Gastroesophageal sphincter (tissue), 4 donors: ENCODE measurements at regions not wholly inside any gene's neighbourhood (a gene's known extent, or its start where the extent isn't known, plus 50 kb on each side); places are given as distances from the start of the nearest gene placed in this dataset.

Experiments used
- ATAC-seq: fragments of 150-250 bp; one replicate; pipeline ENCODE4 v1.9.1; 2016; ENCODE audit warnings: mild to moderate bottlenecking, moderate library complexity
- H3K27ac ChIP-seq, 4 donors: fragments of 200-600 bp; sonication (generic) in 3 of 4; 1 replicate in 3 of 4; 2 replicates in 1 of 4; pipeline ENCODE4 v1.5.1; 2016 to 2019
- H3K27me3 ChIP-seq: fragments of 200-600 bp; sonication (generic); one replicate; pipeline ENCODE4 v1.5.1; 2019
- H3K36me3 ChIP-seq, 2 donors: fragments of 200-600 bp; sonication (generic); one replicate each; pipeline ENCODE4 v1.5.1; 2019; ENCODE audit warnings: control low read depth in 1 of 2
- H3K4me1 ChIP-seq, 3 donors: fragments of 200-600 bp; sonication (generic); 1 replicate in 2 of 3; 2 replicates in 1 of 3; pipeline ENCODE4 v1.5.1; 2016 to 2019; ENCODE audit warnings: control low read depth in 2 of 3
- H3K4me3 ChIP-seq, 2 donors: fragments of 200-600 bp; sonication (generic); one replicate each; pipeline ENCODE4 v1.5.1; 2019; ENCODE audit warnings: mild to moderate bottlenecking in 1 of 2, moderate library complexity in 1 of 2
- H3K9me3 ChIP-seq, 3 donors: fragments of 200-600 bp; sonication (generic); one replicate each; pipeline ENCODE4 v1.5.1; 2017 to 2019; ENCODE audit warnings: control low read depth in 2 of 3
- EP300 ChIP-seq: sonication (generic); formaldehyde crosslinking; IDR thresholded peaks from one replicate; pipeline ENCODE4 v1.6.1; 2017; ENCODE audit warnings: antibody characterized with exemption, mild to moderate bottlenecking
- POLR2A ChIP-seq, 2 donors: fragments of 450-650 bp; IDR thresholded peaks; one replicate each; pipeline ENCODE4 v1.6.1; 2017; ENCODE audit warnings: antibody characterized with exemption in 2 of 2, mild to moderate bottlenecking in 2 of 2, moderate library complexity in 1 of 2
- POLR2AphosphoS5 ChIP-seq: sonication (generic); formaldehyde crosslinking; IDR thresholded peaks from one replicate; pipeline ENCODE4 v1.6.1; 2017; ENCODE audit warnings: antibody characterized with exemption
- WGBS, 2 donors: methylation state at CpG; one replicate each; pipeline ENCODE4 v1.1.5; 2018; ENCODE audit warnings: low coverage in 1 of 2; 5-methylcytosine and 5-hydroxymethylcytosine counted together
- TF ChIP-seq, protein P1 (sequence below), 4 experiments: fragments of 200-600 bp in 2 of 4; fragments of 450-650 bp in 2 of 4; sonication (generic) in 1 of 4; IDR thresholded peaks; one replicate each; pipeline ENCODE4 v1.5.1; 2017 to 2019; ENCODE audit warnings: antibody characterized with exemption in 4 of 4, mild to moderate bottlenecking in 2 of 4, moderate library complexity in 2 of 4

DNA sequence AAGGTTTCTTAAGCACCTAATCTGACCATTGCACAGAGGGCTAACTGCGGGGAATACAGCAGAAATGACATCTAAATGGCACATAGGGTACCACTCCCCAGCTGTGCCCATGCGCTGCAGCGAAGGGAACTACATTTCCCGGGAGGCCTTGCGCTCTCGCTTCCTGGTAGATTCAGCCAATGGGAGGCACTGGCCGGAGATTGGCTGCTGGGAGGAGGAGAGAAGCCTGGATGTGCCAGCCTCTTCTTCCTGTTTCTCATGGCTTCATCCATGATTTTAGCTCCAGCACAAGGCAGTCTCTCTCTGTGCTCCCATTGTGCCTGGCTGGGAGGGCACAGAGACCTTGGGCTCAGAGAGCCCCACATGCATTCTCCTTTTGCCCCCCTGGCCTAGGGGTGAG lies 101.7 kb upstream of the FOXA2 start:
- Histone ChIP-seq H3K4me1 (peaks cover 0 to 6% (median 0%) of the 10 kb centered on the region in 3 donors), H3K4me3 (no peak overlapping the region), H3K36me3 (no peaks in the 10 kb centered on the region), H3K27ac (no peak overlapping the region), H3K27me3 (peaks cover 28% of the 10 kb centered on the region), H3K9me3 (no peaks in the 10 kb centered on the region)
- peak; percentile 23 for ATAC-seq
- no peak for TF ChIP-seq POLR2AphosphoS5
- TF ChIP-seq EP300, result no peak
- no peak for TF ChIP-seq POLR2A (IDR thresholded peaks at IDR 0.05)
- TF ChIP-seq, protein P1, sequence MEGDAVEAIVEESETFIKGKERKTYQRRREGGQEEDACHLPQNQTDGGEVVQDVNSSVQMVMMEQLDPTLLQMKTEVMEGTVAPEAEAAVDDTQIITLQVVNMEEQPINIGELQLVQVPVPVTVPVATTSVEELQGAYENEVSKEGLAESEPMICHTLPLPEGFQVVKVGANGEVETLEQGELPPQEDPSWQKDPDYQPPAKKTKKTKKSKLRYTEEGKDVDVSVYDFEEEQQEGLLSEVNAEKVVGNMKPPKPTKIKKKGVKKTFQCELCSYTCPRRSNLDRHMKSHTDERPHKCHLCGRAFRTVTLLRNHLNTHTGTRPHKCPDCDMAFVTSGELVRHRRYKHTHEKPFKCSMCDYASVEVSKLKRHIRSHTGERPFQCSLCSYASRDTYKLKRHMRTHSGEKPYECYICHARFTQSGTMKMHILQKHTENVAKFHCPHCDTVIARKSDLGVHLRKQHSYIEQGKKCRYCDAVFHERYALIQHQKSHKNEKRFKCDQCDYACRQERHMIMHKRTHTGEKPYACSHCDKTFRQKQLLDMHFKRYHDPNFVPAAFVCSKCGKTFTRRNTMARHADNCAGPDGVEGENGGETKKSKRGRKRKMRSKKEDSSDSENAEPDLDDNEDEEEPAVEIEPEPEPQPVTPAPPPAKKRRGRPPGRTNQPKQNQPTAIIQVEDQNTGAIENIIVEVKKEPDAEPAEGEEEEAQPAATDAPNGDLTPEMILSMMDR (IDR thresholded peaks at IDR 0.05), result no peak
- WGBS, 2 donors, result 21 to 30% methylated on average over 2 of the region's 7 CpGs

DNA sequence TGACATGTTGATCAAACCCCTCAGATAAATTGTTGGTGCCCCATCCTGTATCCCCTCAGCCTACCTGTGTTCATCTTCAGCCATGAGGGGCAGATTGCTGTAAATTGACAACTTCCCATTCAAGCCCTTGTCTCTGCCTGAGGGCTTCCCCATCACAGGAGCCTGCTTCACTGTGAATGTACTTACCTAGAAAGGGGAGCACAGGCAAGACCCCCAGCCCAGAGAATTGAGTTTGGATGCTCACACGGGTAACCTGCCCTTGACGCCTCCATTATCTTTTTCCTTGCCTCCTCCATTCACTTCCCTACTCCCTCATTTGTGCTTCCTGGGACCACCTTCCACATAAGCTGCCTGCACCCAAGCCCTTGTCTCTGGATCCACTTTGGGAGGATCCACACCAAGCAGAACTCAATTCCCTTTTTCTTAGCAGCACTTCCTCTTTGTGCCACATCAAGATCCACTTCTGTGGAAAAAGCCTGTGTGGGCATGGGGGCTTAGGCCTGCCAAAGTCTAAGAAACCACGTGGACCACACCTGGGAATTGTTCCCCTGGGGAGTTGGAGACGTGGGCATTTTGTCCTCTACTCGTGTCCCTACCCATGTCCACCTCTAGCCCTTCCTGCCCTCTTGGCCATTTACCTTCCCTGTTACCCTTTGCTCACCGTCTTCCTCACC lies 103.4 kb upstream of the FOXA2 start:
- 72 to 96% methylated on average over 5 of the region's 6 CpGs for WGBS, 2 donors
- Histone ChIP-seq H3K36me3 (no peaks in the 10 kb centered on the region), H3K9me3 (no peaks in the 10 kb centered on the region), H3K27me3 (peaks cover 20% of the 10 kb centered on the region), H3K27ac (no peak overlapping the region), H3K4me3 (no peak overlapping the region), H3K4me1 (peaks cover 0 to 16% (median 8%) of the 10 kb centered on the region in 3 donors)
- no peak for TF ChIP-seq EP300
- TF ChIP-seq POLR2A (IDR thresholded peaks at IDR 0.05), result no peak
- no peak for TF ChIP-seq POLR2AphosphoS5
- TF ChIP-seq, protein P1 (IDR thresholded peaks at IDR 0.05), result no peak
- no peak for ATAC-seq

DNA sequence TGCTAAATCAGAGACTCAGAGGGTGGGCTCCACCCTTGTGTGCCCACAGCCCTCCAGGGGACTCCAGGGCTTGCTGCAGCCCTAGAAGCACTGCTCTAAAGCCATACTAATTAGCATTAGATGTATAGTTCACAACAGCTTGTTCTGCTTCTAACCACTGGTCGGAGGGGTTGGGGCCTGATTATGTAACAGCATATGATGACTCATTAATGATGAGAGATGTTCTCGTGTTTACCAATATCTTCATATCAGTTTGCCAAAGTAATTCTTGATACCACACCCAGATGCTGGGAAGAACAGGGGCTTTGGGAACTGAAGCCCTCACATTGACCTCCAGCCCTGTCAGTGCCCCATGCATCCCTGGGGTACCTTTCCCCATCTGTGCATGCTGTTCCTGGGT lies 104.1 kb upstream of the FOXA2 start:
- Histone ChIP-seq H3K27ac (no peak overlapping the region), H3K27me3 (peaks cover 13% of the 10 kb centered on the region), H3K9me3 (no peaks in the 10 kb centered on the region), H3K4me3 (no peak overlapping the region), H3K4me1 (peaks cover 0 to 16% (median 8%) of the 10 kb centered on the region in 3 donors), H3K36me3 (no peaks in the 10 kb centered on the region)
- ATAC-seq, result no peak
- TF ChIP-seq POLR2AphosphoS5 (no peak), EP300 (no peak), POLR2A (IDR thresholded peaks at IDR 0.05) (no peak)
- TF ChIP-seq, protein P1 (IDR thresholded peaks at IDR 0.05), result no peak
- WGBS, 2 donors, result 50 to 71% methylated on average over 1 of the region's 2 CpGs

DNA sequence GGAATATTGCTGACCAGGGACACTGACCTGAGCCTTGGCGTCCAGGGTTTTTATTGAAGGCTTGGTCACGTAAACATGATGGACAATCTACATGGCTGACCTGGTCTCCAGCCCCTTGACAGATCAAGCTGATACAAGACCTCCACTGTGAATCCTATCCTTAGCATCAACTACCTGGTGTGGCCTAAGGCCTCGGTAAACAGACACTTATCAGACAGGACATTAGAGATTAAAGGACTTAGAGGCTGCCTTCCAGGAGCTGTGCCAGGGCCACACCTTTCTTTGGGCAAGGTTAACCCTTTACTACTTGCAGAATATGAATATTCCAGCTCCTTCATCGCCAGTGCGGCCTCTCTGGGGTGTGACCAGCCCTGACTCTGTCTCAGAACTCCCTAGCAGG lies 104.9 kb upstream of the FOXA2 start:
- Histone ChIP-seq H3K36me3 (no peaks in the 10 kb centered on the region), H3K4me3 (no peak overlapping the region), H3K4me1 (peaks cover 0 to 11% (median 8%) of the 10 kb centered on the region in 3 donors), H3K27me3 (peaks cover 7% of the 10 kb centered on the region), H3K9me3 (no peaks in the 10 kb centered on the region), H3K27ac (no peak overlapping the region)
- WGBS, 2 donors, result 83 to 93% methylated on average over 3 to 4 of the region's 5 CpGs
- ATAC-seq, result no peak
- no peak for TF ChIP-seq EP300
- TF ChIP-seq POLR2A (IDR thresholded peaks at IDR 0.05), result no peak
- no peak for TF ChIP-seq POLR2AphosphoS5
- TF ChIP-seq, protein P1 (IDR thresholded peaks at IDR 0.05), result no peak

DNA sequence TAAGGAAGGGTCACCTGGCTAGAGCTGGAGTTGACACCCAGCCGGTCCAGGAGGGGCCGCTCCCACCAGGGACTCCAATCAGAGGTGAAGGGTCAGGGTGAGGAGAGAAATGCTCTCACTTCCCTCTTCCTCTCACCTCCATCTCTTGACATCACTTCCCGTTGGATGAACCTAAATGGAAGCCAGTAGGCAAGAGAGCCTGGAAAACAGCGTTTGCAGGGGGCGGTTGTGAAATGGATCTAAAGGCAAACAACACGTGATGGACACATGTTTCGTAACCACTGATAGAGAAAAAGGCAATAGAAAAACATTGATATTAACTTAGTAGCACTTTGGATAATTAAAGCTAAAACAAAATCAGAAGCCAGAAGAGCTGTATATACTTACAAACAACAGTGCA lies 105.6 kb upstream of the FOXA2 start:
- Histone ChIP-seq H3K9me3 (no peaks in the 10 kb centered on the region), H3K4me1 (peaks cover 0 to 10% (median 8%) of the 10 kb centered on the region in 3 donors), H3K4me3 (no peak overlapping the region), H3K27ac (no peak overlapping the region), H3K36me3 (no peaks in the 10 kb centered on the region), H3K27me3 (peaks cover 7% of the 10 kb centered on the region)
- no peak for TF ChIP-seq EP300
- TF ChIP-seq, protein P1 (IDR thresholded peaks at IDR 0.05), result no peak
- TF ChIP-seq POLR2AphosphoS5, result no peak
- no peak for TF ChIP-seq POLR2A (IDR thresholded peaks at IDR 0.05)
- 88 to 89% methylated on average over 3 to 6 of the region's 7 CpGs for WGBS, 2 donors
- no peak for ATAC-seq
